ENCODE measurements at regions not wholly inside any gene's neighbourhood (a gene's known extent, or its start where the extent isn't known, plus 50 kb on each side); places are given as distances from the start of the nearest gene placed in this dataset.

DNA sequence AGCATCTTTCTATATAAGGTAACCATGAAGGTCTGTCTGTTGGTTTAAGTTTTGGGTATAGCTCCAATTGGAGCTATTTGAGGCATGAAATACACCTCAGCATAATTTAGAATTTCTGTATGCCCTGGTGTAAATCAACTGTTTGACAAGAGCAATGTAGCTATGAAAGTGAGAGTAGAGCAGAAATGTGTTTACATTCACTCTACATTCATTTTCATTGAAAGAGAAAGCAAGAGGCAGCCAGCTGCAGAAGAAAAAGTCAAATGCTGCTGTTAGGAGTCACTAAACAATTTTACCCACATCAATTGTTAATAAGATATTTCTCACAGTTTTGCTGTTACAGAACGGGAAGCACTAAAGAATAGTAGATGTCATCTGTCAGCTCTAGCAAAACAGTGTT lies 252.5 kb downstream of the SLC6A15 start:
- no peak for DNase-seq

DNA sequence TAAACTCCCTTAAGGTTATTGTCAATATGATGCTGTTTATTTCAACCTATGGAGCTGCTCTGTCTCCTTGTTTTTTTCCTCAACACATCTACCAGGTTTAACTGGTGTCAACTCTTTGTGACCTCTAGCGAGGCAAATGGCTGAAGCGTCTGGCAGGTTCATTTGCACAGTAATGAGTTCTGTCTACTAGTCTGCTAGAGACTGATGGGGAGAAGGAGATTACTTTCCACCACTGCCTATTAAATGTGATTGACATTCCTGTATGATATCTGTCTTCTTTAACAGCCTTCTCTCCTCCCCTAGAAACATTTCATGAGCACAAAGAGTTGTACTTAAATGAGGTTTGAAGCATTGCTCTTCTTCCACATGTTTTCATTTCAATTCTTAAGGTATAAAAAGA lies 253.7 kb downstream of the SLC6A15 start:
- DNase-seq = no peak

DNA sequence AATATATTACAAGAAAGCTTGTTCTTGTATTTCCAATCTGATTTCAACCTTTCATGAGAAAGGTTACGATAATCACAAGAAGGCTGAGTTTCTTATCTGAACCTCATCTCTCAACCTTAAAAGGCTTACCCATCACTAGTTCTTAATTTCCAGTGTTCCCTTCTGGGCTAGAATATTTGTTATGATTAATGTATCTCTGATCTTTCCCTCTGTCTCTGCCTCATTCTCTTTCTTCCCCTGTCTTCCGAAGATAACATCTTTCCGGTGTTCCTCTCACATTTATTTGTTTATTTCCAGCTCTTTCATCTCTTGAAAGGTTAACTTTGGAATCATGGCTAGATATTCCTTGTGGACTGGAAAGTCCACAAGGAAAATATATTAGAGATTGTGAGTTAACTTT lies 255.9 kb downstream of the SLC6A15 start:
- DNase-seq = no peak

DNA sequence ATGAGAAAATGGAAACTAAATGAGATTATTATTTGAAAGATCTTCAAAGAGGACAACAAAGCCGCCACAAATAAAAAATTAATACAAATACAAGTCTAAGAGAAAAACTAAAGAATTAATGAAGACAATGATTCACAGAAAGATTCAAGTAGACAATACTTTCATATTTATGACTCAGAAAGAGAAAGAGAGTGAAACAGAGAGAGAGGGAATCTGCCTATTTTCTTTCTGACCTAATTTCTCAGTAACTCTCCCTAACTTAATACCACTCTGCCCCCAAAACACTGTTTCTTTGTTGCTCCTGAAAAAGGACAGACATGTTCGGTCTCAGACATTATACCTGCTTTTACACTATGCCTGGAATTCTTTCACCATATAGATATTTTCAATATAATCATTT lies 259.1 kb downstream of the SLC6A15 start:
- DNase-seq = no peak

DNA sequence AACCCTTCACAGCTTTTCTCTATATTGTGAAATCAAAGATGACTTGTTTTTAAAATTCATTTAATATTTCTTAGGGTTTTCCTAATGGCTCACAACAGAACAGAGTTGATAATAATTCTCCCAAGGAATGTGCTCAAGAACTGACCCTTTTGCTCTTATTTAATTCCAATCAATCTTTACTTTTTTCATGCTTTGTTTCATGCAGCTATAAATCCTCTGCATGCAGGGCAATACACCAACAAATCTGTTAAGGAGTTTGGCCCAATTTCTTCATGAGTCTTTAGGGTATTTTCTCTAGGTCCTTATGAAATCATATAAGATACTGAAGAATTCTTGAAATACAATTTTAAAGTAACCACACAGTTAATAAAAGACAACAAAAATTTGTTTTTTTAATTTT lies 264.2 kb downstream of the SLC6A15 start:
- DNase-seq = no peak

DNA sequence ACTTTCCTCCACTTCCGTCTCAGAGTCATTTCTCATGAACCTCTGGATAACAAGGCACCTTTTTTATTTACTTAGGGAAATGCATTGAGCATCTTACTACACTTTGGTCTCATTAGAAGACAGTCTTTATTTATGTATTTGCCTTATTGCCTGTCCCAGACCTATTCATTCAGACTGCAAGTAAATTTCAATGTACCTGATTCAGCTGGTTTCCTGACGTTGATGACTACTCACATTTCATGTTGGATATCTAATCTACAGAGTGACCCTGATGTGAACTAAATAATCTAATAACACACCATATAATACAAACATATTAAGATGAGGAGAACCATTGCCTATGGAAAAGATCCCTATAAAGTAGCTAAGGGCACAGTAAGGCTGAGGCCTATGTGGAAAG lies 267.7 kb downstream of the SLC6A15 start:
- no peak for DNase-seq

DNA sequence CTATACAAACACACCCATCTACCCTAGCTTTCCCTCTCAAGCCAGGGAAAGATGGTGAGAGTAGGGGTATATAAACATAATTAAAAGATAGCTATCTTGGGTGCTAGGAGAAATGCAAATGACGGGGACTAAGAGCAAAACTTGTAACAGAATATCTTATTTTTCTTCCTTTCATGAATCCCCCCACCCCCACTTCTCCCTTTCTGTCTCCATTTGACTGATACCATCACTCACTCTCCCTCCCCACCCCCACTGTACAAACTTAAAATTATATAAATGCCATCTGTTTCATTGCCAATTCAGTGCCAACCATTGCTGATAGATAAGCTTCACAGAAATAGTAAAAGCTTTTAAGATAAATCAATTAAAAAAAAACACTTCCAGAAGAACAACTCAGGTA lies 268.6 kb downstream of the SLC6A15 start:
- DNase-seq = no peak

DNA sequence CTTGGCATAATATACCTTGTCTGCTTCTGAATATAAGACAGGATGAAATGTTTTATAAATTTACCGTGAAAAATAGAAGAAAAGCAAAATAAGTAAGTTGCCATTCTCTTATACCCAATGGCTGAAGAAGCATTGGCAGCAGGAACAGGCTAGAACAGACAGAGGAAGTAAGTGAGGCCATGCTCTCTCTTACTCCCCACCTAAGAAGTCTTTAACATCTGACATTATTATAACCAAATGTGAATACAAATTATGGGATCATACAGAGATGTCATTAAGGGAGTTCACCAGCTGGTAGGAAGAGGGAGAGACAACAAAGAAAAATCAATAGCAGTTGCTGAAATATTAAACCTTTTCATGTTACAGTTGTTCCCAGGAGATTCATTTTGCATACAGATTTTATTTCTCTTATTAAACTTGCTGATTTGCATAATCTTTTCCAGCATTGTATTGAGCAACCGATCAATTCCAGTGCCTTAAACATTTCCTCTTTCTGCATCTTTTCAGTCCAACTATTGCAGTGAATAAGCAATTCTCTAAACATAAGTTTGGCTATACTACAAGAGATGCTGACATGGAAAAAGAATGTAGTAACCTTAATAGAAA lies 270.6 kb downstream of the SLC6A15 start:
- DNase-seq = no peak

DNA sequence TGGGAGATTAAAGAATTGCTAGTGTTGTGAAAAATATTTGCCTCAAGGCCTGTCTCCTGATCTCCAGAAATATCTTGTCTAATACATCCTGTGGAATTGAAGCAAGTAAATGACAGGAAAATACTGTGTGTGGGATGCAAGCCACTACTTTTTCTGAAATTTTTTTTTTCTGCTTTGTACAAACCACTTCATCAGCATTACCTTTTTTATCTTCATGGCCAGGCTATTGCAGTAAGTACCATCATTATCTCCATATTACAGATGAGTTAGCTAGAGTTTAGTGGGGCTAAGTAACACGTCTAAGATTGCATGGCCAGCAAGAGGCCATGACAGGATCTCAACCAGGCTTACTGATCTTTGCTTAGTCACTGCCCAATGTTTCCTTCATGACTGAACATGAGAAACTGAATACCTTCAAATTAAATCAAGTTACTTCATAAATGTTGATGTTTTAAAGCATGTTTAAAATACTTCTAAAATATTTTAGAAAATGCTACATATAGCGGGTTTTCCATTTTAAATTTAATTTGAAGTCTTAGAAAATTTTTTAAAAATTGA lies 273.7 kb downstream of the SLC6A15 start:
- DNase-seq = no peak

DNA sequence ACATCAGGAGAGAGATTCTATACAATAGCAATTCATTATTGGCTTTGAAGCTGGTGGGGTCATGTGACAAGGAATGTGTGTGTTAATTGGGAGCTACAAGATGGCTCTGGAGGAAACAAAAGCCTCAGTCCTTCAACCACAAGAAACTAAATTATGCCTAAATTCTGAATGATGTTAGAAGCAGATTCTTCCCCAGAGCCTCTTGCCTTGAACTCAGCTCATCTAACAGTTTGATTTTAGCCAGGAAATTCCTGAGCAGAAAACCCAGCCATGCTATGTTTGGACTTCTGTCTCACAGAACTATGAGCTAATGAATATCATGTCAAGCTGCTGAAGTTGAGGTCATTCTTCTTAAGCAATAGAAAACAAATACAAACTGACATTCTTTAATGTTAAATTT lies 274.7 kb downstream of the SLC6A15 start:
- no peak for DNase-seq

DNA sequence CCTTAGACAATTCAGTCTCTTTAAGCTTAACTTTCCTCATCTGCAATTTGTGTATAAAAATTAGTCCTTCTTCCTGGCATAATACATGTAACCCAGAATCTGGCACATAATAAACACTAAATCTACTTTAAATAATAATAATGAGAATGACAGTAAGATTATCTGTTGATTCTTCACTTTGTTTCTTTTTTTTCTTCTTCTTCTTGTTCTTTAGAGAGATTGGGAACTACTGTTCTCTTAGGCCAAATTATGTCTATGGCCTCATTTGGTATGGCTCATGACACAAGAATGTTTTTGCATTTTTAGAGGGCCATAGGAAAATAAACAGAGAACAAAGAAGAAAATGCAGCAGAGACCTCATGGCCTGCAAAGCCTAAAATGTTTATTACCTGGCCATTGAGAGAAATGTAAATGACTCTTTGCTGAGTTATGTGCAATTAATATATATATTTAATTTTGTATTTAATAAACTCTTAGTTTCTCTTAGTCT lies 275.8 kb downstream of the SLC6A15 start:
- DNase-seq = no peak

DNA sequence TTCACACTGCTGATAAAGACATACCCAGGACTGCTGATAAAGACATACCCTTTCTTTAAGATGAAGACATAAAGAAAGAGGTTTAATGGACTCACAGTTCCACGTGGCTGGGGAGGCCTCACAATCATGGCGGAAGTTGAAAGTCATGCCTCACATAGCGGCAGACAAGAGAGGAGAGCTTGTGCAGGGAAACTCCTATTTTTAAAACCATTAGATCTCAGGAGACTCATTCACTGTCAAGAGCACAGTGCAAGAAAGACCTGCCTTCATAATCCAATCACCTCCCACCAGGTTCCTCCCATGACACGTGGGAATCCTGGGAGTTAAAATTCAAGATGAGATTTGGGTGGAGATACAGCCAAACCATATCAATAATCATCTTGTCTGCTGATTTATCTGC lies 278.1 kb downstream of the SLC6A15 start:
- no peak for DNase-seq

DNA sequence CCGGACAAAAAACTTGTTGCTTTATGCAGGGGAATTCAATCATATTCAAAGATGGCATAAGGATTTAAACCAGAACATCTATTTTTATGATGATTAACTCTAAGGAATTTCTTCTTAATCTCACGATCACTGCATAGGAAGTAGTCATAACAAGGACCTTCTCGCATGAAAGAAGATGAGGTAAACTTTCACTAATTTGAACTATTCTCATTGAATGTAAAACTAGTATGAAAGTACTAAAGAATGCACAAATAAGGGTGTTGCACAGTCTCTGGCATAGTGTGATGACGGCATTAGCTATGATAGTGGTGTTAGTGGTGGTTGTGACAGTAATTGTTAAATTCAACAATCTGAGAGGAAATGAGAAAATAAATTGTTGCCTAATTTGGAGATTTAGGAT lies 280.0 kb downstream of the SLC6A15 start:
- DNase-seq = no peak

DNA sequence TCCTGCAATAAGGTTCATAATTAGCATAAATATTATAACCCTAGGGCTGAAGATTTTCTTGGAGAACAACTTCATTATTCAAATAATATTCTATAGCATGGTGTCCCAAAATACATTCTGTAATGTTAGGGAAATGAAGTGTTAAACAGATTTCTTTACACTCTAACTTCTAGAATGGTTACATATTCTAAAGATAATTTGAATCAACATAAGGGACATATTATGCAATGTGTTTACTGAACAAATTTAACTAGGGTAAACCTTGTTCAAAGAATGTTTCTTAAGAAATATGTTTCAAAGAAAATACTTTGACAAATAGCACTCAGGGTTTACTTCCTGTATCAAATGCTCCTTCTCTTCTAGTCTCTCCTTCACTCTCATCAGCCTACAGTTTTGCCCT lies 281.6 kb downstream of the SLC6A15 start:
- no peak for DNase-seq

DNA sequence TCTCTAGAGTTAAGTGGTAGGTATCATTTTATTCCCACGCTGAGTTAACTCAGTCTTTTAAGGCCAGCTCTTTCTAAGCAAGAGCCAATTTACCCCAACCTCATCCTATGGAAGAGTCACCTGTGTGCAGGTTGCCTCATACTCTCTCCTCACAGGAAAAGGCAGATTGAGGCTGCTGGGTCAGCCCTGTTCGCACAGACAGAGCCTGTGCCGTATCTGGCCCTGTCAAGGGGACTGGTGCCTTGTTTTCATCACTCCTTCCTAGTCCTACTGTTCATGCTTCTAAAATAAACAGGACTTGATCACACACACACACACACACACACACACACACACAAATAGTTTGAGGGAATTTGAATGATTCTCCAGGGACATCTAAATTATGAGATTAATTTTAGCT lies 285.0 kb downstream of the SLC6A15 start:
- DNase-seq = no peak

DNA sequence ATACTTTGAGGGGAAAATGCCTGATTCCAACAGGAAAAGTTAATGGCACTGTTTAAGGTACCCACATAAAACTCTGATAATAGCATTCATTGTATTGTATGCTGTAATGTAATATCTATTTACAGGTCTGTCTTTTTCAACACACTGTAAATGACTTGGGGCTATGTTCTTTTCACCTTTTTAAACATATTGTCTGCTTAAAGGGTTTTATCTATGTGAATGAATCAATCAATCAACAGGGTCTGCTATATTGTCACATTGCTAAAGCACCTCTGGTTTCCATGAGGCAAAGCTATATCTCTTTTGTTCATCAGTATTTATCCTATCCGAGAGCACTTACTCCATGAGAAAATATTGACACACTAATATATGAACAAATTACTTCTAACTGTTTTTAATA lies 288.0 kb downstream of the SLC6A15 start:
- no peak for DNase-seq

DNA sequence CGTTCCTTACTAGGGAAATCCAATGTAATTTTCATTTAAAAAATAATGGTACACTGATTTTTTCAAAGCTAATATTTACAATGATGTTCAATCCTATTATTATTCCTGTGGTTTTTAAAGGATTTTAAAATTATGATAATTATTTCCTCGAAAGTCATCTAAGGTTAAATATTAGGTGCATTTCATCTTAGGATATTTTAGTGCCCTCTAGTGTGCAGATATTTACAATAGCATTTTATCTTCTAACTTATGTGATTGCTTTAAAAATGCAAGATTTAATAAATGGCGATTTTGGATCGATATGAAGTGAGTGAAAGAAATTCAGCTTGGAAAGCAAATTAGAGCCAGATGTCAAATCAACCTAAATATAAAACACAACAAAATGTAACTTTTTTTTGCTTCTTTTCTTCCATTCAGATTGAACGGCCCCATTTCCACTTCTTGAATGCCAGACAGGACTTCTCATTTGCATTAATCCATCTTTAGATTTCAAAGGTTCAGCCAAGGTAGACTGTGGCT lies 293.5 kb downstream of the SLC6A15 start:
- no peak for DNase-seq

DNA sequence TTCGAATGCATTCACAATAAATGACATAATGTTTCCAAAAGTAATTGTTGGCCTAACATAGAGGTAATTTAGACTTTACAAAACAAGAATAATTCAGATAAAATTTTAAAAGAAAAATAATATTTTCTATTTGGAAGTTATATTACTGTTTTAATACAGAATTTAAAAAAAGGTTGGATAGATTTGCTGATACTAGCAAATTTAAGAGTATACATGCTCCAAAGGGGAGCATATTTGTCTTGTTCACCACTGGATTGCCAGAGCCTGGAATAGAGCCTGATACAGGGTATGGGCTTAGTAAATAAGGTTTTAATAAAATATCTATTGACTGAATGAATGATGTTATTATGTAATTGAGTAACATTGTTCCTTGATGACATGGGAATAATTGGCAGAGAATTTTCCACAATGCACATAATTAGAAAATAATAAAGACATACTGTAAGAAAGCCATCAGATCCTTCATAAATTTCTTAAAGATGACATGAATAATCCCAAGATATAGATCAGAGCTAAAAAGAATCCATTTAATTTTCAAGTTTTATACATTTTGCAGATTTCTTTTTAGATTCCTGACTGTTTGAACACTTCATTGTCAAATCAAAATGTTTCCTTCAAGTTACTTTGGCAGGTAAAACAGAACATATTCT lies 305.3 kb downstream of the SLC6A15 start:
- no peak for DNase-seq

DNA sequence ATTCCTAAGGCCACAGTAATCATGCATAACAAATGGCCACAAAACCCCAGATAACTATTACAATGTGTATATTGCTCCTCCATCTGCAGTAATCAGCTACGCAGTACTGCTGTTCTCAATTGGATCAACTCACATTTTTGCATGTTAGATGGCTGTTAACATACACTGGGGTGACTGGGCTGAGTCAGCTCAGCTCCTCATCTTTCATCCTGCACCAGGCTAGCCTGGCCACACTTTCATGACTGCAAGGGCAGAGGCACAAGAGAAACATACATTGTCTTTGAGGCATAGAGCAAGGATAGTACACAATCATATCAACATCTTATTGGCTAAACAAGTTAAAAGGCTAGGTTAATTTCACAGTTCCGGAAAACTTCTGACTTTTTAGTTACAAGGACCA lies 306.6 kb downstream of the SLC6A15 start:
- no peak for DNase-seq

DNA sequence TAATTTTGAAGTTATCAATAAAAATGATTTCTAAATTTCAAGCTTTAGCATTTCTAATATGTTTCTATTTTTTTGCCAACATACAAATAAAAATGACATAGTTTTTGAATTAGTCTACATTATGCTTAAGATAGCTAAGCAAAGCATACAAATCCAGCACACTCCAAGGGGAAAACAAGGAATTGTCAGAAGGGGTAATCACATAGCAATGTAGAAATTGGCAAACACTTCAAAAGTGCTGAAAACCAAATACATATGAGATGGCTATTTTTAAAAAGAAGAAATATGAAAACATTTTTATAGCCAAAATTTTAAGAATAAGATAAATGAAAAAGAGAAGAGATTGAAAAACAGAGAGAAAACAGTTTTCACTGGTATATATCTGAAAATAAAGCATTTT lies 308.0 kb downstream of the SLC6A15 start:
- no peak for DNase-seq

DNA sequence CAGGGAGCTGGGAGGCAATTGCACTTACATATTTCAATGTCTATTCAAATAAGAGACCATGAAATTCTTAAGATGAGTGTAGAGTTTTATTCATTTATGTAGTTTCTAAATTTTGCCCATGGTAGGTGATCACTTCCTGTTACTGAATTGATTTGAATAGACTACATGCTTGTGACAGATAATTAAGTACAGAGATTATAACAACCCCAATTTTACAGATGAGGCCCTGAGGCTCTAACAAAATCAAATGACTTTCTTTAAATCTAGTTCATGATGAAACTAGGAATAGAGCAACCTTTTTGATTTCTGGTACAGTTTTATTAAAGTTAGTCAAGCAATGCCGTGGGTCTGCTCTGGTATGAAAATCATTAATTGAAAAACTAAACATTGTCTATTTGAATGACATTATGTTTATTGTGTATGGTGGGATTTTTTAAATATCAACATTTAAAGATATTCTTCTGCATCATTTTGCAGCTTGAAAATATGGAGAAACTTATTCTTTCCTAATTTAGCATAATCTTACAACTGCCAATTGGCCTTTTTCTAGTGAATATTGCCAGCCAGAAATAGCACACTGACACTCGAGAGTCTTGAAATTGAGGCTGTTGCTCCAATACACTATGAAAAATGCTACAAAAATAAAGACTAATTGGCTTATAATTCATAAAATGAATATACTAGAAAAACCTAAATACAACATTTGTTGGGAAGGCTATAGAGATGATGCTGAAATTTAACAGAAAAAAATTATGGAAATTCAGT lies 308.9 kb downstream of the SLC6A15 start:
- DNase-seq = no peak

DNA sequence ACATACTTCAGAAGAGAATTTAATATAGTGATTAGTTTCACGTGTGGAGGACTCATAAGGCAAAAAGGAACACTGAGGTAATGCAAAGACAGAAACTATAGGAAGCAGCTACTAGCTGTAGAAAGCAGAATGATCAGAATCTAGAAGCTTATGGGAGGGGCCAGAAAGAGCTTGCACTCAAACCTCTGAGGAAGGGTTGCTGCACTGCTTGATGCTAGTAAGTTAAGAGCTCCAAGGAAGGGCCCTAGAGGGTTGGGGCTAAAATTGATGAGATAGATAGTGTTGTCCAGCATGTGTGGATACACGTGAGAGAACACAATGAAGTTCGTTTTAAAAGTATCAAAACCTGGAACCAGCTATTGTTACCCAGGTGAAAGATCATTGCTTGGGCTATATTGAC lies 311.1 kb downstream of the SLC6A15 start:
- DNase-seq = no peak

DNA sequence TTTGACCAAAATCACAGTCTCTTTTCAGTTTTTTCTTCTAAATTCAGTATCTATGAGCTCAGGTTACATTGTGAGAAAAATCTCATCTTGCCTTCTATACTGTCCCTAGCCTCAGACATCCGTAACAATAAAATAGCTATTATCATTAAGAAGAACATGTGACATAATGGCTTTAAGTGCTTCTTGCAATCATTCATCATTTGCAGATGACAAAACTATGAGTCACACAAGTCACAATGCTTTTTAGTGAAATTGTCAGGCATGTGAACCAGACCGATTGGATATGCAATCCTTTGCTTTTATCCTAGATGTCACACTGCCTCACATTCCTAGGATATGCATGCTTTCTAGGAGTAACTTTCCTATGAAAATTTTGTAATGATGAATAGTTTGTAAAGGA lies 313.1 kb downstream of the SLC6A15 start:
- DNase-seq = no peak

DNA sequence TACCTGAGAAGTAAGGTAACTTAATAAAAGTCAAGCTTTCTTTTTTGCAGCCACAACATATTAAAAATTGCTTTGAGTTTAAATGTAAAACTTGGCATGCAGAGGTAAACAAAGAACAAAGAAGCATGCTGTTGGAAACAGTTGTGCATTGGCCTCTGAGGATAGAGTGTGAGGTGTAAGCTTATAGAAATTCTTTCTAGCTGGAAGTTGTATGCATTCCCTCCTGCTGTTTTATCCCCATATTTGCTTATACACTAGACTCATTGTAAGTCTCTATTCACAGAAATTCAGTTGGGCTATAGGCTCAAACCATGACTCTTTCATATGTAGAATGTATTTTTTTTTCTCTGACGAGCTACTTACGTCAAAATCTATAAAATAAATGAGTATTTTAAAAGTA lies 316.3 kb downstream of the SLC6A15 start:
- DNase-seq = no peak

Measured in NCI-H1105 (cell line).